Activated T-cell treated with anti-CD3 and anti-CD28 coated beads, Interleukin-2, amount 50 U/mL, for 72 hours (primary cell): ENCODE measurements at regions not wholly inside any gene's neighbourhood (a gene's known extent, or its start where the extent isn't known, plus 50 kb on each side); places are given as distances from the start of the nearest gene placed in this dataset.
A peak's percentile ranks its signal among the peaks of the same experiment; 100 is the strongest.

ENCODE experiments used
- ATAC-seq, 2 donors: fragments of 150-1000 bp; cut with Tn5 transposase; replicated peaks in 1 of 2; 2 replicates each; pipeline ENCODE4 v1.10.0; 2021; ENCODE audit warnings: moderate library complexity in 2 of 2, mild to moderate bottlenecking in 1 of 2
- DNase-seq, 2 donors: peaks; one replicate each; pipeline ENCODE4 v3.0.0; 2021 to 2022; ENCODE audit warnings: mixed read lengths in 1 of 2
- H3K27ac Mint-ChIP-seq: one replicate; pipeline ENCODE4 v1.8.0; 2022; ENCODE audit warnings: mild to moderate bottlenecking, moderate library complexity, mixed read lengths
- H3K27me3 Mint-ChIP-seq: one replicate; pipeline ENCODE4 v1.8.0; 2022; ENCODE audit warnings: low read depth, mixed read lengths
- H3K36me3 Mint-ChIP-seq, 2 donors: one replicate each; pipeline ENCODE4 v1.8.0; 2022; ENCODE audit warnings: mixed read lengths in 2 of 2, mild to moderate bottlenecking in 1 of 2; ENCODE audit not compliant: insufficient read depth in 2 of 2
- H3K4me1 Mint-ChIP-seq: one replicate; pipeline ENCODE4 v1.8.0; 2022; ENCODE audit warnings: low read depth, mixed read lengths
- H3K4me3 Mint-ChIP-seq, 2 donors: one replicate each; pipeline ENCODE4 v1.8.0; 2022; ENCODE audit warnings: mild to moderate bottlenecking in 2 of 2, mixed read lengths in 2 of 2, moderate library complexity in 2 of 2
- H3K9me3 Mint-ChIP-seq, 2 donors: one replicate each; pipeline ENCODE4 v1.8.0; 2022; ENCODE audit warnings: mixed read lengths in 2 of 2

- peaks cover 5 to 6% of the 10 kb centered on the region in 2 donors for H3K36me3 Mint-ChIP-seq
- peak; percentile 87 to 89 for ATAC-seq
- H3K4me1 Mint-ChIP-seq = peaks cover 43% of the 10 kb centered on the region
- H3K9me3 Mint-ChIP-seq = peaks cover 0 to 8% of the 10 kb centered on the region in 2 donors
- no peaks in the 10 kb centered on the region for H3K27me3 Mint-ChIP-seq
- peak overlapping the region; percentile 86 for H3K4me3 Mint-ChIP-seq
- peak; percentile 54 to 60 for DNase-seq
- H3K27ac Mint-ChIP-seq = peak overlapping the region; percentile 84
Measured at GRCh38 chr15:31472636-31473384, 146.2 kb downstream of the KLF13 start.

GRCh38 chr15:31473385-31474058 lies 146.9 kb downstream of the KLF13 start:
- H3K36me3 Mint-ChIP-seq = peaks cover 6 to 7% of the 10 kb centered on the region in 2 donors

GRCh38 chr15:31474059-31474868 lies 147.6 kb downstream of the KLF13 start:
- DNase-seq (peak; percentile 37 to 49), ATAC-seq (peak; percentile 47 to 54)
- Mint-ChIP-seq H3K4me3 (peak overlapping the region; percentile 86), H3K36me3 (peaks cover 6 to 7% of the 10 kb centered on the region in 2 donors), H3K4me1 (peaks cover 50% of the 10 kb centered on the region), H3K27ac (peak overlapping the region; percentile 84), H3K27me3 (no peaks in the 10 kb centered on the region), H3K9me3 (peaks cover 0 to 9% of the 10 kb centered on the region in 2 donors)

More at GRCh38 chr15:31473385-31474058, 146.9 kb downstream of the KLF13 start:
- DNase-seq = no peak
- no peak for ATAC-seq
- Mint-ChIP-seq H3K4me1 (peaks cover 44% of the 10 kb centered on the region), H3K27me3 (no peaks in the 10 kb centered on the region), H3K27ac (peak overlapping the region; percentile 84), H3K9me3 (peaks cover 0 to 9% of the 10 kb centered on the region in 2 donors), H3K4me3 (peak overlapping the region; percentile 86)

GRCh38 chr15:31476236-31476810 lies 149.7 kb downstream of the KLF13 start:
- peaks cover 62% of the 10 kb centered on the region for H3K4me1 Mint-ChIP-seq
- no peak overlapping the region for H3K4me3 Mint-ChIP-seq
- H3K36me3 Mint-ChIP-seq = peaks cover 6 to 7% of the 10 kb centered on the region in 2 donors
- H3K27ac Mint-ChIP-seq = no peak overlapping the region
- ATAC-seq = no peak
- H3K27me3 Mint-ChIP-seq = no peaks in the 10 kb centered on the region
- peaks cover 0 to 9% of the 10 kb centered on the region in 2 donors for H3K9me3 Mint-ChIP-seq
- DNase-seq = no peak

GRCh38 chr15:31476866-31477265 lies 150.2 kb downstream of the KLF13 start:
- no peak overlapping the region for H3K4me3 Mint-ChIP-seq
- H3K27me3 Mint-ChIP-seq = no peaks in the 10 kb centered on the region
- DNase-seq (no peak), ATAC-seq (no peak)
- peaks cover 0 to 9% of the 10 kb centered on the region in 2 donors for H3K9me3 Mint-ChIP-seq
- peaks cover 7 to 9% of the 10 kb centered on the region in 2 donors for H3K36me3 Mint-ChIP-seq
- H3K4me1 Mint-ChIP-seq = peaks cover 68% of the 10 kb centered on the region
- H3K27ac Mint-ChIP-seq = no peak overlapping the region

- Mint-ChIP-seq H3K36me3 (peaks cover 7 to 9% of the 10 kb centered on the region in 2 donors), H3K27ac (peak overlapping the region; percentile 8), H3K9me3 (peaks cover 0 to 9% of the 10 kb centered on the region in 2 donors), H3K4me3 (no peak overlapping the region), H3K4me1 (peaks cover 71% of the 10 kb centered on the region), H3K27me3 (no peaks in the 10 kb centered on the region)
- DNase-seq (no peak), ATAC-seq (no peak)
Measured at GRCh38 chr15:31477301-31477700, 150.7 kb downstream of the KLF13 start.

GRCh38 chr15:31477851-31478701 lies 151.4 kb downstream of the KLF13 start:
- Mint-ChIP-seq H3K27ac (no peak overlapping the region), H3K4me1 (peaks cover 70% of the 10 kb centered on the region), H3K36me3 (peaks cover 11% of the 10 kb centered on the region in 2 donors), H3K27me3 (no peaks in the 10 kb centered on the region), H3K9me3 (peaks cover 0 to 9% of the 10 kb centered on the region in 2 donors), H3K4me3 (no peak overlapping the region)
- ATAC-seq (no peak), DNase-seq (no peak)

GRCh38 chr15:31478702-31479221 lies 152.1 kb downstream of the KLF13 start:
- H3K27me3 Mint-ChIP-seq = no peaks in the 10 kb centered on the region
- H3K9me3 Mint-ChIP-seq = peaks cover 0 to 9% of the 10 kb centered on the region in 2 donors
- peaks cover 64% of the 10 kb centered on the region for H3K4me1 Mint-ChIP-seq
- H3K27ac Mint-ChIP-seq = peak overlapping the region; percentile 78
- DNase-seq (no peak), ATAC-seq (no peak)
- H3K4me3 Mint-ChIP-seq = peak overlapping the region in 1 of 2 donors; percentile 17
- peaks cover 11% of the 10 kb centered on the region in 2 donors for H3K36me3 Mint-ChIP-seq

GRCh38 chr15:31480356-31481025 lies 153.9 kb downstream of the KLF13 start:
- DNase-seq = no peak
- peak overlapping the region; percentile 6 to 54 for H3K4me3 Mint-ChIP-seq
- peaks cover 10% of the 10 kb centered on the region for H3K27me3 Mint-ChIP-seq
- peaks cover 58% of the 10 kb centered on the region for H3K4me1 Mint-ChIP-seq
- peaks cover 0 to 4% of the 10 kb centered on the region in 2 donors for H3K9me3 Mint-ChIP-seq
- ATAC-seq = no peak
- H3K27ac Mint-ChIP-seq = no peak overlapping the region
- H3K36me3 Mint-ChIP-seq = peaks cover 13% of the 10 kb centered on the region in 2 donors

- peaks cover 58% of the 10 kb centered on the region for H3K4me1 Mint-ChIP-seq
Measured at GRCh38 chr15:31481142-31481541, 154.5 kb downstream of the KLF13 start.

GRCh38 chr15:31482122-31482922 lies 155.7 kb downstream of the KLF13 start:
- H3K9me3 Mint-ChIP-seq = peaks cover 0 to 4% of the 10 kb centered on the region in 2 donors
- H3K27me3 Mint-ChIP-seq = peaks cover 10% of the 10 kb centered on the region
- H3K27ac Mint-ChIP-seq = peak overlapping the region; percentile 56
- no peak for DNase-seq
- peaks cover 13% of the 10 kb centered on the region in 2 donors for H3K36me3 Mint-ChIP-seq
- peaks cover 64% of the 10 kb centered on the region for H3K4me1 Mint-ChIP-seq
- no peak for ATAC-seq
- peak overlapping the region; percentile 81 to 91 for H3K4me3 Mint-ChIP-seq

More at GRCh38 chr15:31481142-31481541, 154.5 kb downstream of the KLF13 start:
- ATAC-seq (no peak), DNase-seq (no peak)
- Mint-ChIP-seq H3K9me3 (peaks cover 0 to 4% of the 10 kb centered on the region in 2 donors), H3K4me3 (peak overlapping the region in 1 of 2 donors; percentile 57), H3K27ac (peak overlapping the region; percentile 69), H3K27me3 (peaks cover 10% of the 10 kb centered on the region), H3K36me3 (peaks cover 13% of the 10 kb centered on the region in 2 donors)
